SK-N-SH (cell line): ENCODE measurements at regions not wholly inside any gene's neighbourhood (a gene's known extent, or its start where the extent isn't known, plus 50 kb on each side); places are given as distances from the start of the nearest gene placed in this dataset.

Experiments used
- CTCF ChIA-PET: fragments of 300-600, 350-600 bp; formaldehyde crosslinking; extraction: SDS; loops from one replicate; lab custom pipeline; 2021; lab: Yijun Ruan, JAX
- POLR2A ChIA-PET: fragments of 350-600 bp; sonication (Branson Sonifier 250); formaldehyde crosslinking; extraction: SDS; loops from one replicate; lab custom pipeline; 2020; ENCODE audit warnings: antibody characterized with exemption, inconsistent platforms; lab: Yijun Ruan, JAX
- DNase-seq: peaks from one replicate; pipeline ENCODE4 v3.0.0; 2012
- H2AFZ ChIP-seq: fragments of 200-600 bp; sonication (generic); 2 replicates; pipeline ENCODE4 v1.8.1; 2016; ENCODE audit warnings: antibody characterized with exemption, mild to moderate bottlenecking, low read depth
- H3F3A ChIP-seq: fragments of 200-600 bp; sonication (generic); replicated peaks from 2 replicates; pipeline ENCODE3; 2016; ENCODE audit warnings: antibody characterized with exemption, mild to moderate bottlenecking; ENCODE audit not compliant: insufficient read depth
- H3K27ac ChIP-seq, 2 experiments: fragments of 200-500 bp in 1 of 2; fragments of 200-600 bp in 1 of 2; sonication (Bioruptor generic) in 1 of 2; sonication (generic), shearing (Covaris generic) in 1 of 2; 2 replicates each; pipeline versions ENCODE4 v1.5.1 to v1.6.1; 2014 to 2016; ENCODE audit warnings: low read depth in 2 of 2, inconsistent platforms in 1 of 2, low read length in 1 of 2, mild to moderate bottlenecking in 1 of 2, mixed read lengths in 1 of 2
- H3K27me3 ChIP-seq: fragments of 200-600 bp; sonication (generic), shearing (Covaris generic); 2 replicates; pipeline ENCODE4 v1.6.1; 2016; ENCODE audit warnings: mixed run types; ENCODE audit not compliant: insufficient read depth
- H3K36me3 ChIP-seq, 2 experiments: fragments of 200-500 bp in 1 of 2; fragments of 200-600 bp in 1 of 2; sonication (Bioruptor generic) in 1 of 2; sonication (generic) in 1 of 2; replicated peaks in 1 of 2; 2 replicates each; pipeline versions ENCODE3 to v1.5.1; 2014 to 2016; ENCODE audit warnings: low read length in 1 of 2, mild to moderate bottlenecking in 1 of 2; ENCODE audit not compliant: insufficient read depth in 2 of 2, control insufficient read depth in 1 of 2
- H3K4me1 ChIP-seq, 2 experiments: fragments of 200-500 bp in 1 of 2; fragments of 200-600 bp in 1 of 2; sonication (Bioruptor generic) in 1 of 2; sonication (generic), shearing (Covaris generic) in 1 of 2; 2 replicates each; pipeline versions ENCODE4 v1.5.1 to v1.6.1; 2014 to 2016; ENCODE audit warnings: low read depth in 1 of 2, low read length in 1 of 2, mixed run types in 1 of 2; ENCODE audit not compliant: insufficient read depth in 2 of 2, control insufficient read depth in 1 of 2
- H3K4me2 ChIP-seq: fragments of 200-600 bp; sonication (generic), shearing (Covaris generic); 2 replicates; pipeline ENCODE4 v1.6.1; 2017; ENCODE audit warnings: mixed run types
- H3K4me3 ChIP-seq, 2 experiments: fragments of 200-500 bp in 1 of 2; fragments of 200-600 bp in 1 of 2; sonication (Bioruptor generic) in 1 of 2; sonication (generic), shearing (Covaris generic) in 1 of 2; 2 replicates each; pipeline versions ENCODE4 v1.5.1 to v1.8.1; 2014 to 2016; ENCODE audit warnings: low read depth in 2 of 2, inconsistent platforms in 1 of 2, low read length in 1 of 2, mild to moderate bottlenecking in 1 of 2, mixed read lengths in 1 of 2, moderate library complexity in 1 of 2
- H3K79me2 ChIP-seq: fragments of 200-600 bp; sonication (generic); 2 replicates; pipeline ENCODE4 v1.8.1; 2017; ENCODE audit warnings: mild to moderate bottlenecking; ENCODE audit not compliant: insufficient read depth
- H3K9ac ChIP-seq: fragments of 200-600 bp; sonication (generic); 2 replicates; pipeline ENCODE4 v1.6.1; 2017; ENCODE audit warnings: mixed run types
- H3K9me2 ChIP-seq: fragments of 200-600 bp; sonication (generic); 2 replicates; pipeline ENCODE4 v1.6.1; 2017; ENCODE audit warnings: mixed run types
- H3K9me3 ChIP-seq: fragments of 200-600 bp; sonication (generic); 2 replicates; pipeline ENCODE4 v1.6.1; 2017; ENCODE audit warnings: mixed run types, mild to moderate bottlenecking, moderate library complexity
- H4K20me1 ChIP-seq: fragments of 200-600 bp; sonication (generic); 2 replicates; pipeline ENCODE4 v1.6.1; 2017; ENCODE audit warnings: mild to moderate bottlenecking, mixed run types; ENCODE audit not compliant: insufficient read depth
- CHD2 ChIP-seq: fragments of 150-350 bp; IDR thresholded peaks from 2 replicates; pipeline ENCODE4 v1.6.1; 2018; ENCODE audit warnings: low read length; ENCODE audit not compliant: partially characterized antibody
- ELF1 ChIP-seq: IDR thresholded peaks from 2 replicates; pipeline ENCODE4 v1.4.0; 2012
- EP300 ChIP-seq, 2 experiments: IDR thresholded peaks; 2 replicates each; pipeline versions ENCODE4 v1.4.0 to v1.6.1; 2012; ENCODE audit warnings: borderline replicate concordance in 1 of 2, low read depth in 1 of 2, low read length in 1 of 2
- FOSL2 ChIP-seq: IDR thresholded peaks from 2 replicates; pipeline ENCODE4 v1.4.0; 2012; ENCODE audit warnings: low read depth, mild to moderate bottlenecking, moderate library complexity, borderline replicate concordance
- FOXM1 ChIP-seq: IDR thresholded peaks from 2 replicates; pipeline ENCODE4 v1.4.0; 2012; ENCODE audit warnings: low read depth, mild to moderate bottlenecking
- GATA2 ChIP-seq: sonication (generic); formaldehyde crosslinking; IDR thresholded peaks from 2 replicates; pipeline ENCODE4 v1.5.0; 2020; ENCODE audit warnings: mild to moderate bottlenecking, missing genetic modification reagents
- JUND ChIP-seq: IDR thresholded peaks from 2 replicates; pipeline ENCODE4 v1.4.0; 2012
- NFIC ChIP-seq: IDR thresholded peaks from 2 replicates; pipeline ENCODE4 v1.4.0; 2012; ENCODE audit warnings: borderline replicate concordance
- POLR2AphosphoS5 ChIP-seq: IDR thresholded peaks from 2 replicates; pipeline ENCODE4 v1.6.1; 2012; ENCODE audit warnings: low read depth, low read length
- RFX5 ChIP-seq: IDR thresholded peaks from 2 replicates; pipeline ENCODE4 v1.6.1; 2012; ENCODE audit warnings: mild to moderate bottlenecking, improper control_type of control experiment, low read length
- RXRA ChIP-seq: IDR thresholded peaks from 2 replicates; pipeline ENCODE4 v1.4.0; 2012; ENCODE audit warnings: low read depth, mild to moderate bottlenecking, borderline replicate concordance
- SMC3 ChIP-seq: IDR thresholded peaks from 2 replicates; pipeline ENCODE4 v1.6.1; 2012; ENCODE audit warnings: low read depth, low read length, improper control_type of control experiment
- TCF12 ChIP-seq: IDR thresholded peaks from 2 replicates; pipeline ENCODE4 v1.4.0; 2012
- TEAD4 ChIP-seq: IDR thresholded peaks from 2 replicates; pipeline ENCODE4 v1.4.0; 2012; ENCODE audit warnings: mild to moderate bottlenecking, borderline replicate concordance; ENCODE audit not compliant: insufficient read depth
- WGBS: methylation state at CpG from one replicate; pipeline ENCODE4 v1.1.6; 2017; ENCODE audit warnings: low lambda C conversion rate; 5-methylcytosine and 5-hydroxymethylcytosine counted together
- TF ChIP-seq, protein P1 (sequence below): fragments of 150-350 bp; IDR thresholded peaks from 2 replicates; pipeline ENCODE4 v1.6.1; 2016; ENCODE audit warnings: mild to moderate bottlenecking, low read depth, low read length
- TF ChIP-seq, protein P2 (sequence below): IDR thresholded peaks from 2 replicates; pipeline ENCODE4 v1.6.1; 2012; ENCODE audit warnings: mild to moderate bottlenecking, low read depth, low read length, moderate library complexity
- TF ChIP-seq, protein P3 (sequence below): IDR thresholded peaks from 2 replicates; pipeline ENCODE4; 2012
- TF ChIP-seq, protein P4 (sequence below): IDR thresholded peaks from 2 replicates; pipeline ENCODE4 v1.4.0; 2012; ENCODE audit warnings: low read depth, borderline replicate concordance

DNA sequence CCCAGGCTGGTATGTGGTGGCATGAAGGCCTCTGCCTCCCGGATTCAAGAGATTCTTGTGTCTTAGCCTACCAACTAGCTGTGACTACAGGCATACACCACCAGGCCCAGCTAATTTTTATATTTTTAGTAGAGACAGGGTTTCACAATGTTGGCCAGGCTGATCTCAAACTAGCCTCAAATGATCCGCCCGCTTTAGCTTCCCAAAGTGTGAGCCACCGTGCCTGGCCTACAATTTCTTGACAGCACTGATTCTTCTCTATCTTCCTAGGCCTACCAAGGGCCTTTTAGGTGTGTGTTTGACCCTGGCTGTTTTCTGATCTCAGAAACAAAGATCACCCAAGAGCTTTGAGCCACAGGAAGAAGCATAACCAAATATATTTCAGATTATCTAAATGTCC, 540.8 kb upstream of the ADAMTS5 start:
- Histone ChIP-seq H3K9me2 (no peaks in the 10 kb centered on the region), H3K79me2 (no peaks in the 10 kb centered on the region), H3K9me3 (no peaks in the 10 kb centered on the region), H3K4me1 (peaks cover 0 to 20% of the 10 kb centered on the region in 2 experiments; a peak in 2 of 4 replicates), H3K27me3 (no peaks in the 10 kb centered on the region), H3K27ac (no peak overlapping the region), H2AFZ (no peak overlapping the region), H3K4me3 (no peak overlapping the region), H3F3A (peaks cover 4% of the 10 kb centered on the region), H3K9ac (no peak overlapping the region), H3K36me3 (no peaks in the 10 kb centered on the region), H4K20me1 (no peaks in the 10 kb centered on the region), H3K4me2 (no peak overlapping the region)
- TF ChIP-seq CHD2 (no peak), ELF1 (no peak), EP300 (IDR thresholded peaks at IDR 0.05; ENCODE audit: borderline replicate concordance in 1 of 2, low read depth in 1 of 2, low read length in 1 of 2) (no peak), GATA2 (CRISPR knock-in tag) (no peak), SMC3 (no peak), POLR2AphosphoS5 (no peak)
- TF ChIP-seq, protein P1, sequence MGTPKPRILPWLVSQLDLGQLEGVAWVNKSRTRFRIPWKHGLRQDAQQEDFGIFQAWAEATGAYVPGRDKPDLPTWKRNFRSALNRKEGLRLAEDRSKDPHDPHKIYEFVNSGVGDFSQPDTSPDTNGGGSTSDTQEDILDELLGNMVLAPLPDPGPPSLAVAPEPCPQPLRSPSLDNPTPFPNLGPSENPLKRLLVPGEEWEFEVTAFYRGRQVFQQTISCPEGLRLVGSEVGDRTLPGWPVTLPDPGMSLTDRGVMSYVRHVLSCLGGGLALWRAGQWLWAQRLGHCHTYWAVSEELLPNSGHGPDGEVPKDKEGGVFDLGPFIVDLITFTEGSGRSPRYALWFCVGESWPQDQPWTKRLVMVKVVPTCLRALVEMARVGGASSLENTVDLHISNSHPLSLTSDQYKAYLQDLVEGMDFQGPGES: no peak
- POLR2A ChIA-PET: no interaction called here
- CTCF ChIA-PET: interaction anchor here (0.6 to 1.0 kb wide), 2 partner anchors 33 to 41 kb away, joined by 3 to 4 read pairs; no protein-coding TSS in a partner anchor
- no peak for DNase-seq
- WGBS: 96% methylated on average over 4 of the region's 4 CpGs

DNA sequence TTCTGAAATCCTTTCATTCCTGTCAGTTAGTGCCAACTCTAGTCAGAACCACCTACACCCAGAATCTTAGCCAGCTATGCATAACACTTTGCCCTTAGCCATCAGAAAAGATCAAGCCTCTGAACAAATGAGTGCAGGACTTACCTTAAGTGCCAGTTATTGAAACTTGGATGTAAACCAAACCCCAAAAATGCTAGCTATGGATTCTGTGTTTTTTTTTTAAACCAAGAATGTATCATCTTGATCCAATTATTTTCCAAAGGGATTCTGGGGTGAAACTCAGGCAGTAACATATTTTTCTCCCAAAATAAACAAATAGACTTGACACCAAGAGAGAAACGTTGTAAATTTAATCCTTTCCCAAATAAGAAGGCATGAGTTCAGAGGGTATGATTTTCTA, 538.6 kb upstream of the ADAMTS5 start:
- no peak overlapping the region for H3K9ac ChIP-seq
- CTCF ChIA-PET: interaction anchor here (1.9 kb wide), 1 partner anchor 12 kb away, joined by 6 read pairs; no protein-coding TSS in a partner anchor
- POLR2A ChIA-PET: no interaction called here
- DNase-seq: no peak
- H3K36me3 ChIP-seq: no peaks in the 10 kb centered on the region
- peaks cover 4% of the 10 kb centered on the region for H3F3A ChIP-seq
- H3K4me1 ChIP-seq: peaks cover 0 to 20% of the 10 kb centered on the region in 2 experiments; a peak in 2 of 4 replicates
- no peaks in the 10 kb centered on the region for H3K9me2 ChIP-seq
- no peak overlapping the region for H2AFZ ChIP-seq
- H3K4me3 ChIP-seq: no peak overlapping the region
- H3K79me2 ChIP-seq: no peaks in the 10 kb centered on the region
- H3K27ac ChIP-seq: peak overlapping the region; percentile 45 to 80; a peak in 3 of 4 replicates
- no peaks in the 10 kb centered on the region for H3K9me3 ChIP-seq
- no peaks in the 10 kb centered on the region for H3K27me3 ChIP-seq
- 3% methylated on average over 1 of the region's 1 CpG for WGBS
- H4K20me1 ChIP-seq: no peaks in the 10 kb centered on the region
- H3K4me2 ChIP-seq: no peak overlapping the region
- peak; percentile 71 for TF ChIP-seq RXRA
- TF ChIP-seq, protein P2, sequence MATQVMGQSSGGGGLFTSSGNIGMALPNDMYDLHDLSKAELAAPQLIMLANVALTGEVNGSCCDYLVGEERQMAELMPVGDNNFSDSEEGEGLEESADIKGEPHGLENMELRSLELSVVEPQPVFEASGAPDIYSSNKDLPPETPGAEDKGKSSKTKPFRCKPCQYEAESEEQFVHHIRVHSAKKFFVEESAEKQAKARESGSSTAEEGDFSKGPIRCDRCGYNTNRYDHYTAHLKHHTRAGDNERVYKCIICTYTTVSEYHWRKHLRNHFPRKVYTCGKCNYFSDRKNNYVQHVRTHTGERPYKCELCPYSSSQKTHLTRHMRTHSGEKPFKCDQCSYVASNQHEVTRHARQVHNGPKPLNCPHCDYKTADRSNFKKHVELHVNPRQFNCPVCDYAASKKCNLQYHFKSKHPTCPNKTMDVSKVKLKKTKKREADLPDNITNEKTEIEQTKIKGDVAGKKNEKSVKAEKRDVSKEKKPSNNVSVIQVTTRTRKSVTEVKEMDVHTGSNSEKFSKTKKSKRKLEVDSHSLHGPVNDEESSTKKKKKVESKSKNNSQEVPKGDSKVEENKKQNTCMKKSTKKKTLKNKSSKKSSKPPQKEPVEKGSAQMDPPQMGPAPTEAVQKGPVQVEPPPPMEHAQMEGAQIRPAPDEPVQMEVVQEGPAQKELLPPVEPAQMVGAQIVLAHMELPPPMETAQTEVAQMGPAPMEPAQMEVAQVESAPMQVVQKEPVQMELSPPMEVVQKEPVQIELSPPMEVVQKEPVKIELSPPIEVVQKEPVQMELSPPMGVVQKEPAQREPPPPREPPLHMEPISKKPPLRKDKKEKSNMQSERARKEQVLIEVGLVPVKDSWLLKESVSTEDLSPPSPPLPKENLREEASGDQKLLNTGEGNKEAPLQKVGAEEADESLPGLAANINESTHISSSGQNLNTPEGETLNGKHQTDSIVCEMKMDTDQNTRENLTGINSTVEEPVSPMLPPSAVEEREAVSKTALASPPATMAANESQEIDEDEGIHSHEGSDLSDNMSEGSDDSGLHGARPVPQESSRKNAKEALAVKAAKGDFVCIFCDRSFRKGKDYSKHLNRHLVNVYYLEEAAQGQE: no peak
- no peak for TF ChIP-seq CHD2
- no peak for TF ChIP-seq RFX5
- TF ChIP-seq POLR2AphosphoS5: peak; percentile 51; the same call in 1 of the 2 replicates
- TF ChIP-seq JUND: peak; percentile 62
- TF ChIP-seq TEAD4: peak; percentile 82
- peak; percentile 36; the same call in 1 of the 2 replicates for TF ChIP-seq FOSL2
- TF ChIP-seq, protein P3, sequence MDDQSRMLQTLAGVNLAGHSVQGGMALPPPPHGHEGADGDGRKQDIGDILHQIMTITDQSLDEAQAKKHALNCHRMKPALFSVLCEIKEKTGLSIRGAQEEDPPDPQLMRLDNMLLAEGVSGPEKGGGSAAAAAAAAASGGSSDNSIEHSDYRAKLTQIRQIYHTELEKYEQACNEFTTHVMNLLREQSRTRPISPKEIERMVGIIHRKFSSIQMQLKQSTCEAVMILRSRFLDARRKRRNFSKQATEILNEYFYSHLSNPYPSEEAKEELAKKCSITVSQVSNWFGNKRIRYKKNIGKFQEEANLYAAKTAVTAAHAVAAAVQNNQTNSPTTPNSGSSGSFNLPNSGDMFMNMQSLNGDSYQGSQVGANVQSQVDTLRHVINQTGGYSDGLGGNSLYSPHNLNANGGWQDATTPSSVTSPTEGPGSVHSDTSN: peak; percentile 77
- peak; percentile 95 for TF ChIP-seq NFIC
- peak; percentile 67; the same call in 1 of the 2 replicates for TF ChIP-seq FOXM1
- peak; percentile 94 for TF ChIP-seq TCF12
- peak; percentile 66 to 92; a peak in 3 of 4 replicates for TF ChIP-seq EP300 (IDR thresholded peaks at IDR 0.05; ENCODE audit: borderline replicate concordance in 1 of 2, low read depth in 1 of 2, low read length in 1 of 2)
- TF ChIP-seq, protein P4, sequence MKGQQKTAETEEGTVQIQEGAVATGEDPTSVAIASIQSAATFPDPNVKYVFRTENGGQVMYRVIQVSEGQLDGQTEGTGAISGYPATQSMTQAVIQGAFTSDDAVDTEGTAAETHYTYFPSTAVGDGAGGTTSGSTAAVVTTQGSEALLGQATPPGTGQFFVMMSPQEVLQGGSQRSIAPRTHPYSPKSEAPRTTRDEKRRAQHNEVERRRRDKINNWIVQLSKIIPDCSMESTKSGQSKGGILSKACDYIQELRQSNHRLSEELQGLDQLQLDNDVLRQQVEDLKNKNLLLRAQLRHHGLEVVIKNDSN: no peak
